ENCODE measurements at regions not wholly inside any gene's neighbourhood (a gene's known extent, or its start where the extent isn't known, plus 50 kb on each side); places are given as distances from the start of the nearest gene placed in this dataset.

- Mint-ChIP-seq H3K36me3 (ENCODE audit: low read depth) (no peaks in the 10 kb centered on the region), H3K27ac (no peak overlapping the region), H3K9me3 (peaks cover 3% of the 10 kb centered on the region), H3K4me1 (ENCODE audit: low read depth) (no peaks in the 10 kb centered on the region), H3K4me3 (no peak overlapping the region), H3K27me3 (no peaks in the 10 kb centered on the region)
- H3K27me3 ChIP-seq (ENCODE audit: control insufficient read depth in 1 of 2, insufficient read depth in 2 of 2, low read length in 2 of 2): no peaks in the 10 kb centered on the region
- H3K27ac ChIP-seq (ENCODE audit: low read depth in 1 of 2, low read length in 2 of 2): no peak overlapping the region
- no peak for ATAC-seq (ENCODE audit: poor library complexity)
- H3K36me3 ChIP-seq (ENCODE audit: insufficient read depth, low read length): no peaks in the 10 kb centered on the region
- DNase-seq: no peak
- ChIA-PET POLR2A (no interaction called here), CTCF (no interaction called here)
- H3K9me3 ChIP-seq (ENCODE audit: control insufficient read depth in 1 of 2, insufficient read depth in 1 of 2, low read length in 2 of 2): no peaks in the 10 kb centered on the region
- TF ChIP-seq CTCF (IDR thresholded peaks at IDR 0.05): no peak
- H3K4me1 ChIP-seq (ENCODE audit: insufficient read depth, low read length): no peaks in the 10 kb centered on the region
- intact Hi-C loops (cut with DNase I, micrococcal nuclease): no loop called here
- H3K4me3 ChIP-seq (ENCODE audit: low read length): no peak overlapping the region
Measured at GRCh38 chr9:26334706-26335105, 557.9 kb downstream of the CAAP1 start.

- Histone ChIP-seq H3K4me1 (ENCODE audit: insufficient read depth, low read length) (no peaks in the 10 kb centered on the region), H3K36me3 (ENCODE audit: insufficient read depth, low read length) (no peaks in the 10 kb centered on the region), H3K27ac (ENCODE audit: low read depth in 1 of 2, low read length in 2 of 2) (no peak overlapping the region), H3K4me3 (ENCODE audit: low read length) (no peak overlapping the region), H3K27me3 (ENCODE audit: control insufficient read depth in 1 of 2, insufficient read depth in 2 of 2, low read length in 2 of 2) (no peaks in the 10 kb centered on the region), H3K9me3 (ENCODE audit: control insufficient read depth in 1 of 2, insufficient read depth in 1 of 2, low read length in 2 of 2) (no peaks in the 10 kb centered on the region)
- TF ChIP-seq CTCF (IDR thresholded peaks at IDR 0.05): no peak
- Mint-ChIP-seq H3K4me3 (no peak overlapping the region), H3K36me3 (ENCODE audit: low read depth) (no peaks in the 10 kb centered on the region), H3K27ac (no peak overlapping the region), H3K9me3 (peaks cover 3% of the 10 kb centered on the region), H3K4me1 (ENCODE audit: low read depth) (no peaks in the 10 kb centered on the region), H3K27me3 (no peaks in the 10 kb centered on the region)
- DNase-seq (no peak), ATAC-seq (ENCODE audit: poor library complexity) (no peak)
- POLR2A ChIA-PET: no interaction called here
- intact Hi-C loops (cut with DNase I, micrococcal nuclease): no loop called here
- CTCF ChIA-PET: no interaction called here
Measured at GRCh38 chr9:26331223-26331622, 561.4 kb downstream of the CAAP1 start.

- no peak overlapping the region for H3K4me3 Mint-ChIP-seq
- POLR2A ChIA-PET: no interaction called here
- DNase-seq (no peak), ATAC-seq (ENCODE audit: poor library complexity) (no peak)
- H3K27ac ChIP-seq (ENCODE audit: low read depth in 1 of 2, low read length in 2 of 2): no peak overlapping the region
- intact Hi-C loops (cut with DNase I, micrococcal nuclease): no loop called here
- no peak overlapping the region for H3K4me3 ChIP-seq (ENCODE audit: low read length)
- no peaks in the 10 kb centered on the region for H3K4me1 ChIP-seq (ENCODE audit: insufficient read depth, low read length)
- H3K4me1 Mint-ChIP-seq (ENCODE audit: low read depth): no peaks in the 10 kb centered on the region
- no peaks in the 10 kb centered on the region for H3K36me3 Mint-ChIP-seq (ENCODE audit: low read depth)
- H3K27me3 ChIP-seq (ENCODE audit: control insufficient read depth in 1 of 2, insufficient read depth in 2 of 2, low read length in 2 of 2): no peaks in the 10 kb centered on the region
- no peak for TF ChIP-seq CTCF (IDR thresholded peaks at IDR 0.05)
- H3K9me3 Mint-ChIP-seq: peaks cover 3% of the 10 kb centered on the region
- H3K9me3 ChIP-seq (ENCODE audit: control insufficient read depth in 1 of 2, insufficient read depth in 1 of 2, low read length in 2 of 2): no peaks in the 10 kb centered on the region
- H3K27ac Mint-ChIP-seq: no peak overlapping the region
- no peaks in the 10 kb centered on the region for H3K36me3 ChIP-seq (ENCODE audit: insufficient read depth, low read length)
- H3K27me3 Mint-ChIP-seq: no peaks in the 10 kb centered on the region
- CTCF ChIA-PET: no interaction called here
Measured at GRCh38 chr9:26329974-26330373, 562.6 kb downstream of the CAAP1 start.

All from CD4-positive, alpha-beta T cell (primary cell).